ENCODE measurements at regions not wholly inside any gene's neighbourhood (a gene's known extent, or its start where the extent isn't known, plus 50 kb on each side); places are given as distances from the start of the nearest gene placed in this dataset.
"Not testable (repeated sequence)": the region's sequence is repeated elsewhere in the genome, so short reads cannot be mapped to it uniquely, and the experiment has no call there.

- Mint-ChIP-seq H3K9me3 (ENCODE audit: unreplicated experiment) (no peaks in the 10 kb centered on the region), H3K27ac (ENCODE audit: low read depth, unreplicated experiment) (peak overlapping the region; percentile 67), H3K27me3 (ENCODE audit: insufficient read depth, unreplicated experiment) (no peaks in the 10 kb centered on the region), H3K4me3 (ENCODE audit: unreplicated experiment) (peak overlapping the region; percentile 60), H3K36me3 (ENCODE audit: insufficient read depth, unreplicated experiment) (no peaks in the 10 kb centered on the region), H3K4me1 (ENCODE audit: insufficient read depth, unreplicated experiment) (peaks cover 28% of the 10 kb centered on the region)
- TF ChIP-seq, protein P1, sequence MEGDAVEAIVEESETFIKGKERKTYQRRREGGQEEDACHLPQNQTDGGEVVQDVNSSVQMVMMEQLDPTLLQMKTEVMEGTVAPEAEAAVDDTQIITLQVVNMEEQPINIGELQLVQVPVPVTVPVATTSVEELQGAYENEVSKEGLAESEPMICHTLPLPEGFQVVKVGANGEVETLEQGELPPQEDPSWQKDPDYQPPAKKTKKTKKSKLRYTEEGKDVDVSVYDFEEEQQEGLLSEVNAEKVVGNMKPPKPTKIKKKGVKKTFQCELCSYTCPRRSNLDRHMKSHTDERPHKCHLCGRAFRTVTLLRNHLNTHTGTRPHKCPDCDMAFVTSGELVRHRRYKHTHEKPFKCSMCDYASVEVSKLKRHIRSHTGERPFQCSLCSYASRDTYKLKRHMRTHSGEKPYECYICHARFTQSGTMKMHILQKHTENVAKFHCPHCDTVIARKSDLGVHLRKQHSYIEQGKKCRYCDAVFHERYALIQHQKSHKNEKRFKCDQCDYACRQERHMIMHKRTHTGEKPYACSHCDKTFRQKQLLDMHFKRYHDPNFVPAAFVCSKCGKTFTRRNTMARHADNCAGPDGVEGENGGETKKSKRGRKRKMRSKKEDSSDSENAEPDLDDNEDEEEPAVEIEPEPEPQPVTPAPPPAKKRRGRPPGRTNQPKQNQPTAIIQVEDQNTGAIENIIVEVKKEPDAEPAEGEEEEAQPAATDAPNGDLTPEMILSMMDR (IDR thresholded peaks at IDR 0.05; ENCODE audit: unreplicated experiment), result no peak
- BruUV-seq (replicated peaks), result TSS peak; percentile 58
- POLR2A ChIA-PET, result interaction anchor here (0.6 to 1.2 kb wide), 2 partner anchors 20 to 61 kb away, joined by 3 read pairs; no protein-coding TSS in a partner anchor
- intact Hi-C loops (cut with micrococcal nuclease), result no loop called here
- peak; percentile 97 for DNase-seq (ENCODE audit: unreplicated experiment)
- CTCF ChIA-PET, result interaction anchor here (0.7 to 2.9 kb wide), 2 partner anchors 71 to 100 kb away, joined by 3 to 10 read pairs; no protein-coding TSS in a partner anchor
These were observed 509.8 kb downstream of the CCDC171 start for GRCh38 chr9:16062542-16063240.

- ChIA-PET CTCF (interaction anchor here (2.9 kb wide), 1 partner anchor 71 kb away, joined by 10 read pairs; no protein-coding TSS in a partner anchor), POLR2A (interaction anchor here (0.6 kb wide), 1 partner anchor 61 kb away, joined by 3 read pairs; no protein-coding TSS in a partner anchor)
- DNase-seq (ENCODE audit: unreplicated experiment), result no peak
- TF ChIP-seq, protein P1 (IDR thresholded peaks at IDR 0.05; ENCODE audit: unreplicated experiment), result no peak
- H3K4me1 Mint-ChIP-seq (ENCODE audit: insufficient read depth, unreplicated experiment), result peaks cover 23% of the 10 kb centered on the region
- intact Hi-C loops (cut with micrococcal nuclease), result no loop called here
- H3K4me3 Mint-ChIP-seq (ENCODE audit: unreplicated experiment), result peak overlapping the region; percentile 60
- H3K36me3 Mint-ChIP-seq (ENCODE audit: insufficient read depth, unreplicated experiment), result no peaks in the 10 kb centered on the region
- no TSS peak for BruUV-seq (replicated peaks)
- H3K27me3 Mint-ChIP-seq (ENCODE audit: insufficient read depth, unreplicated experiment), result no peaks in the 10 kb centered on the region
- no peaks in the 10 kb centered on the region for H3K9me3 Mint-ChIP-seq (ENCODE audit: unreplicated experiment)
- H3K27ac Mint-ChIP-seq (ENCODE audit: low read depth, unreplicated experiment), result peak overlapping the region; percentile 67
These were observed 510.4 kb downstream of the CCDC171 start for GRCh38 chr9:16063241-16063591.

- no peak for DNase-seq (ENCODE audit: unreplicated experiment)
- no peak overlapping the region for H3K4me3 Mint-ChIP-seq (ENCODE audit: unreplicated experiment)
- CTCF ChIA-PET, result interaction anchor here (0.7 to 2.9 kb wide), 3 partner anchors 13 to 271 kb away, joined by 3 to 10 read pairs (median 4); no protein-coding TSS in a partner anchor
- no peaks in the 10 kb centered on the region for H3K9me3 Mint-ChIP-seq (ENCODE audit: unreplicated experiment)
- no peaks in the 10 kb centered on the region for H3K27me3 Mint-ChIP-seq (ENCODE audit: insufficient read depth, unreplicated experiment)
- intact Hi-C loops (cut with micrococcal nuclease), result no loop called here
- H3K4me1 Mint-ChIP-seq (ENCODE audit: insufficient read depth, unreplicated experiment), result peaks cover 20% of the 10 kb centered on the region
- BruUV-seq (replicated peaks), result no TSS peak
- no peaks in the 10 kb centered on the region for H3K36me3 Mint-ChIP-seq (ENCODE audit: insufficient read depth, unreplicated experiment)
- TF ChIP-seq, protein P1 (IDR thresholded peaks at IDR 0.05; ENCODE audit: unreplicated experiment), result no peak
- POLR2A ChIA-PET, result interaction anchor here (0.9 kb wide), 1 partner anchor 78 kb away, joined by 3 read pairs; no protein-coding TSS in a partner anchor
- no peak overlapping the region for H3K27ac Mint-ChIP-seq (ENCODE audit: low read depth, unreplicated experiment)
These were observed 511.9 kb downstream of the CCDC171 start for GRCh38 chr9:16064771-16065170.

DNA sequence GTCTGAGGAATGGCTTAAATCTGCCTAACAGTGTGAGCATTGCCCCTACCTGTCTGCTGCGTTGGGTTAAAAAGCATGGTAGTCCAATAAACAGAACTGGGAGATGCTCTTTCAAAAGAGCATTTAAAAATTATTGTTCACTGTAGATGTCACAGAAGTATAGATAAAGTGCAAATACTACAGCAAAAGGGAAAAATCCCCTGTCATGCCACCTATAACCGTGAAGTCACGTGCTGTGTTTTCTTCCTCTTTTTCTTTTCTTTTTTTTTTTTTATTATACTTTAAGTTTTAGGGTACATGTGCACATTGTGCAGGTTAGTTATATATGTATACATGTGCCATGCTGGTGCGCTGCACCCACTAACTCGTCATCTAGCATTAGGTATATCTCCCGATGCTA, 513.4 kb downstream of the CCDC171 start:
- POLR2A ChIA-PET; BruUV-seq (replicated peaks); H3K27ac Mint-ChIP-seq (ENCODE audit: low read depth, unreplicated experiment); H3K36me3 Mint-ChIP-seq (ENCODE audit: insufficient read depth, unreplicated experiment); H3K4me3 Mint-ChIP-seq (ENCODE audit: unreplicated experiment); H3K27me3 Mint-ChIP-seq (ENCODE audit: insufficient read depth, unreplicated experiment); DNase-seq (ENCODE audit: unreplicated experiment); H3K9me3 Mint-ChIP-seq (ENCODE audit: unreplicated experiment); intact Hi-C loops (cut with micrococcal nuclease): not testable (repeated sequence)
- CTCF ChIA-PET, result interaction anchor here (1.0 kb wide), 1 partner anchor 21 kb away, joined by 4 read pairs; no protein-coding TSS in a partner anchor
- H3K4me1 Mint-ChIP-seq (ENCODE audit: insufficient read depth, unreplicated experiment), result peaks cover 20% of the 10 kb centered on the region
